ENCODE measurements at regions not wholly inside any gene's neighbourhood (a gene's known extent, or its start where the extent isn't known, plus 50 kb on each side); places are given as distances from the start of the nearest gene placed in this dataset.

DNA sequence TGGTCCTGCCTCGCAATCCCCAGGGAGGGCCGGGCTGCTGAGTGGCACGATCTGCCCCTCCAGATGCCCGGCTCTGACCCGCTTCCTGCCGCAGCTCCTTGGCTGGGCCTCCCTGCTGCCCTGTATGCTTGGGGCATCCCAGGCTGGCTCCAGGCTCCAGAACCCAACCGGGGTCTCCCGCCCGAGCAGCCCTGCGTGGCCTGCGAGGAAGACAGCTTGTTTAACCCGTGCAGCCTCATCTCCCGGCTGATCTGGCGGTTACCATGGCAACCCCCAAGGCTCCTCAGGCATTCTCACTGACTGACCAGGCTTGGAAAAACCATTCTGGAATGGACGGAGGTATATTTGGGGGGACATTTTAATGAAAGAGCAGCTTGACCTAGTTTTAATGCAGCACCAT lies 232.4 kb upstream of the MYO3A start:
- TF ChIP-seq, protein P1, sequence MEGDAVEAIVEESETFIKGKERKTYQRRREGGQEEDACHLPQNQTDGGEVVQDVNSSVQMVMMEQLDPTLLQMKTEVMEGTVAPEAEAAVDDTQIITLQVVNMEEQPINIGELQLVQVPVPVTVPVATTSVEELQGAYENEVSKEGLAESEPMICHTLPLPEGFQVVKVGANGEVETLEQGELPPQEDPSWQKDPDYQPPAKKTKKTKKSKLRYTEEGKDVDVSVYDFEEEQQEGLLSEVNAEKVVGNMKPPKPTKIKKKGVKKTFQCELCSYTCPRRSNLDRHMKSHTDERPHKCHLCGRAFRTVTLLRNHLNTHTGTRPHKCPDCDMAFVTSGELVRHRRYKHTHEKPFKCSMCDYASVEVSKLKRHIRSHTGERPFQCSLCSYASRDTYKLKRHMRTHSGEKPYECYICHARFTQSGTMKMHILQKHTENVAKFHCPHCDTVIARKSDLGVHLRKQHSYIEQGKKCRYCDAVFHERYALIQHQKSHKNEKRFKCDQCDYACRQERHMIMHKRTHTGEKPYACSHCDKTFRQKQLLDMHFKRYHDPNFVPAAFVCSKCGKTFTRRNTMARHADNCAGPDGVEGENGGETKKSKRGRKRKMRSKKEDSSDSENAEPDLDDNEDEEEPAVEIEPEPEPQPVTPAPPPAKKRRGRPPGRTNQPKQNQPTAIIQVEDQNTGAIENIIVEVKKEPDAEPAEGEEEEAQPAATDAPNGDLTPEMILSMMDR (IDR thresholded peaks at IDR 0.05; ENCODE audit: control extremely low read depth, extremely low read depth, low read depth, missing control alignments): no peak
- ChIA-PET POLR2A (no interaction called here), CTCF (interaction anchor here (0.8 to 2.1 kb wide), 9 partner anchors 8 to 109 kb away, joined by 3 to 6 read pairs (median 3); no protein-coding TSS in a partner anchor)
- DNase-seq (ENCODE audit: extremely low spot score): no peak

DNA sequence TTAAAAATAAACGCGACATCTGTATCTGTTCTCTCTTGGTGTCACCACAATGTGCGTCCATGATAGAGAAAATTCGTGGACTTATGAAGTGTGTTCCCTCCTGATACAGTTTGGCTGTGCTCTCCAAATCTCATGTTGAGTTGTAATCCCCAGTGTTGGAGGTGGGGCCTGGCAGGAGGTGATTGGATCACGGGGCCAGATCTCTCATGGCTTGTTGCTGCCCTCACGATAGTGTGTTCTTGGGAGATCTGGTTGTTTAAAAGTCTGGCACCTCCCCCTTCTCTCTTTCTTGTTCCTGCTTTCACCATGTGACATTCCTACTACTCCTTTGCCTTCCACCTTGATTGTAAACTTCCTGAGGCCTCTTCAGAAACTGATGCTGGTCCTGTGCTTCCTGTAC lies 229.4 kb upstream of the MYO3A start:
- ChIA-PET CTCF (no interaction called here), POLR2A (no interaction called here)
- TF ChIP-seq, protein P1 (IDR thresholded peaks at IDR 0.05; ENCODE audit: control extremely low read depth, extremely low read depth, low read depth, missing control alignments): no peak
- DNase-seq (ENCODE audit: extremely low spot score): no peak

DNA sequence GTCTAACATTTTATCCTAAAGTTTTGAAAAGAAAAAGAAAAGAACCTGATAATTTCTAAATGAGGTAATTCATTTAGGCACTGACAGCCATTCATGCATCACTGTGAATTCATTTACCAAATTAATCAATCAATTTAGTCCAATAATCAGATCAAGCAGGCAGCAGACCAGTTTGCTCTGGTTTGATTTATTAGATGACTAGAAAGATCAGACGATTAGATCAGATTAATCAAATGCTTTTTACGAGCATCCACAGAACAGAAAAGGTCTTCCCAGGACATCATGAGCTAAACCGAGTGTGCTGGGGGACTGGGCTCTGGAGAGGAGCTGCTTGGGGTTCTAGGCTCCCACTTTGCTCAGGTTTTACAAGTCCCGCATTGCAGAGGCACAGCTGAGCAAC lies 226.5 kb upstream of the MYO3A start:
- TF ChIP-seq, protein P1 (IDR thresholded peaks at IDR 0.05; ENCODE audit: control extremely low read depth, extremely low read depth, low read depth, missing control alignments): no peak

DNA sequence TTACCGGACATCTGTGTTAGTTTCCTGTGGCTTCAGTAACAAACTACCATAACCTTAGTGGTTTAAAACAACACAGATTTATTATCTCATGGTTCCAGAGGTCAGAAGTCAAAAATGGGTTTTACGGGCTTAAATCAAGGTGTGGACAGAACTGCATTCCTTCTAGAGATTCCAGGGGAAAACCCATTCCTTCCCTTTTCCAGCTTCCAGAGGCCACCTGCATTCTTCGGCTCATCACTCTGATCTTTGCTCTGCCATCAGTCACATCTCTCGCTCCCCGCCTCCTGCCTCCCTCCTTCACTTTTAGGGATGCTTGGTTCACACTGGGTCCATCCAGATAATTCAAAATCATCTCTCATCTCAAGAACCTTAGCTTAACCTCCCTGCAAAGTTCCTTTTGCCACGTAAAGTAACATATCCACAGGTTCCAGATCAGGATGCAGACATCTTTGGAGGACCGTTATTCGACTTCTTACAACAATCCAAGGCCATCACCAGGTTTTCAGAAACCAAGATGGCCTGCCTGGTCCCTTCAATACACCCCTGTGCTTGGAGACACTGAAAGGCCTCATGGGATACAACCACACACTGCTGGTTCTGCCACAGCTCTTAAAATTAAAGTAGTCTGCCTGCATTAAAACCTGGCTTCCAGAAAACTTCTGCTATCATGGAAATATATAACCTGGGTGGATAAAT lies 225.9 kb upstream of the MYO3A start:
- CTCF ChIA-PET: no interaction called here

More for the DNA sequence above, 226.5 kb upstream of the MYO3A start:
- CTCF ChIA-PET: no interaction called here
- POLR2A ChIA-PET: no interaction called here
- DNase-seq (ENCODE audit: extremely low spot score): no peak

DNA sequence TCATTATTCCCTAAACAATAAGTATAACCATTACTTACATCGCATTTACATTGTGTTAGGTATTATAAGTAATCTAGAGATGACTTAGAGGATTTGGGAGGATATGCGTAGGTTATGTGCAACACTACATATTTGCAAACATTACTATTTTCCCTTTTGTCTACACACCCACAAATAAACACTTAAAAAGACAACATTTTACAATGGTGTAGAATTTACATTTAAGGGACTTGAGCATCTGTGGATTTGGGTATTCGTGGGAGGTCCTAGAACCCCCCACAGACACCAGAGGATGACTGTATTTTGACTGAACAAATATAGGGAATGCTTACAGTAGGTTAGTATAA lies 220.2 kb upstream of the MYO3A start:
- DNase-seq (ENCODE audit: extremely low spot score): no peak
- TF ChIP-seq, protein P1 (IDR thresholded peaks at IDR 0.05; ENCODE audit: control extremely low read depth, extremely low read depth, low read depth, missing control alignments): no peak
- POLR2A ChIA-PET: no interaction called here
- CTCF ChIA-PET: interaction anchor here (0.9 kb wide), 1 partner anchor 17 kb away, joined by 3 read pairs; no protein-coding TSS in a partner anchor

More for the DNA sequence above, 225.9 kb upstream of the MYO3A start:
- TF ChIP-seq, protein P1 (IDR thresholded peaks at IDR 0.05; ENCODE audit: control extremely low read depth, extremely low read depth, low read depth, missing control alignments): no peak
- no peak for DNase-seq (ENCODE audit: extremely low spot score)
- POLR2A ChIA-PET: no interaction called here

DNA sequence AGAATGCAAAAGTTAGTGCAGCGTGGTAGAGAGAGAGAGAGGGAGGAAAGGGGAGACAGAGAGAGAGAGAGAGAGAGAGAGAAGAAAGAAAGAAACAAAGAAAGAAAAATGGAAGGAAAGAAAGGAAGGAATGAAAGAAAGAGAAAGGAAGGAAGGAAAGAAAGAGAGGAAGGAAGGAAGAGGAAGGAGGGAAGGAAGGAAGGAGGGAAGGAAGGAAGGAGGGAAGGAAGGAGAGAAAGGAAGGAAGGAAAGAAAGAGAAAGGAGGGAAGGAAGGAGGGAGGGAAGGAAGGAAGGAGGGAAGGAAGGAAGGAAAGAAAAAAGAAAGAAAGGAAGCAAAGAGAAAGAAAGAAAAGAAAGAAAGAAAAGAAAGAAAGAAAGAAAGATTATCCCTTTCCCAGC lies 209.8 kb upstream of the MYO3A start:
- ChIA-PET POLR2A (no interaction called here), CTCF (no interaction called here)
- TF ChIP-seq, protein P1 (IDR thresholded peaks at IDR 0.05; ENCODE audit: control extremely low read depth, extremely low read depth, low read depth, missing control alignments): no peak
- DNase-seq (ENCODE audit: extremely low spot score): no peak
